Mucosa of descending colon (tissue), 3 donors: ENCODE measurements at regions not wholly inside any gene's neighbourhood (a gene's known extent, or its start where the extent isn't known, plus 50 kb on each side); places are given as distances from the start of the nearest gene placed in this dataset.

ENCODE experiments used
- ATAC-seq: fragments of 200-7000 bp; cut with Tn5 transposase; one replicate; pipeline ENCODE4 v1.9.1; 2020; ENCODE audit warnings: mild to moderate bottlenecking, moderate library complexity
- DNase-seq, 3 donors: peaks; one replicate each; pipeline ENCODE4 v3.0.0-alpha.2; 2020
- H3K36me3 ChIP-seq: fragments of 200-600 bp; one replicate; pipeline ENCODE4 v1.8.0; 2021; ENCODE audit warnings: low read depth, mild to moderate bottlenecking
- H3K4me1 ChIP-seq: fragments of 200-600 bp; one replicate; pipeline ENCODE4 v1.8.0; 2021; ENCODE audit warnings: low read depth, mild to moderate bottlenecking
- H3K4me3 ChIP-seq: fragments of 200-600 bp; one replicate; pipeline ENCODE4 v1.8.0; 2021; ENCODE audit warnings: mild to moderate bottlenecking
- H3K9me3 ChIP-seq: fragments of 200-600 bp; one replicate; pipeline ENCODE4 v1.8.0; 2021; ENCODE audit warnings: mild to moderate bottlenecking
- CTCF ChIP-seq: fragments of 200-600 bp; IDR thresholded peaks from one replicate; pipeline ENCODE4 v1.8.0; 2022; ENCODE audit warnings: antibody characterized with exemption, mild to moderate bottlenecking
- intact Hi-C, 2 donors: fragments of 100-400 bp; cut with DNase I in 1 of 2; cut with micrococcal nuclease in 1 of 2; formaldehyde crosslinking; loops; one replicate each; pipeline versions ENCODE4 v1.11.0 to v1.11.1; 2022; cut with DNase I, micrococcal nuclease
- donor health status: DM: no; HTN: no; CAD: no; lungs with moderate emphysema.
- donor health status: DM: no; HTN: no; CAD: no.
- donor health status: DM: no; HTN: yes; CAD: no.

DNA sequence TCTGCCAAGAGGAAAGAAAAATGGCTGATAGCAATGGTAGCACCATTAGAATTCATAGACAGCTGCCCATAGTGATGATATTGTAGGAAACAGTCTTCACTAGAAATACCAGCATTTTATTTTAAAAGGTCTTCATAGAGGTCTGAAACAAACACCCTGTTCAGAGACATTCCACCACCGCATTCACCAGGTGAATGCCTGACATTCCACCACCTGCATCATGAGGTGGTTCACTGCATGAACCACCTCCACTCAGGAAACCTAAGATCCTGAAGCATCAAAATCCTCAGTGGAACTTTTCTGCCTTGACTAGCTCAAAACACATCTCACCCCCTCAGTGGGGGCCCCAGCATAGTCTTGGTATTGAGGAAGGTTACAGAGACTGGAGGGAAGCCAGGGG lies 91.5 kb upstream of the COX10 start:
- no peaks in the 10 kb centered on the region for H3K4me1 ChIP-seq
- TF ChIP-seq CTCF = no peak
- no peaks in the 10 kb centered on the region for H3K36me3 ChIP-seq
- no peak for ATAC-seq
- H3K9me3 ChIP-seq = no peaks in the 10 kb centered on the region
- no peak overlapping the region for H3K4me3 ChIP-seq
- intact Hi-C loops = no loop called here
- no peak for DNase-seq

- intact Hi-C loops = no loop called here
- Histone ChIP-seq H3K36me3 (no peaks in the 10 kb centered on the region), H3K4me3 (no peak overlapping the region), H3K4me1 (no peaks in the 10 kb centered on the region), H3K9me3 (no peaks in the 10 kb centered on the region)
- no peak for TF ChIP-seq CTCF
- DNase-seq = no peak
- ATAC-seq = no peak
Measured at GRCh38 chr17:13978478-13978877, 90.8 kb upstream of the COX10 start.

GRCh38 chr17:13981881-13982280 lies 87.4 kb upstream of the COX10 start:
- TF ChIP-seq CTCF = no peak
- Histone ChIP-seq H3K9me3 (no peaks in the 10 kb centered on the region), H3K4me3 (no peak overlapping the region), H3K4me1 (no peaks in the 10 kb centered on the region), H3K36me3 (no peaks in the 10 kb centered on the region)
- DNase-seq (no peak), ATAC-seq (no peak)
- intact Hi-C loops = no loop called here

GRCh38 chr17:13984956-13985355 lies 84.3 kb upstream of the COX10 start:
- ATAC-seq (no peak), DNase-seq (no peak)
- intact Hi-C loops = no loop called here
- no peaks in the 10 kb centered on the region for H3K36me3 ChIP-seq
- no peaks in the 10 kb centered on the region for H3K9me3 ChIP-seq
- TF ChIP-seq CTCF = no peak
- no peak overlapping the region for H3K4me3 ChIP-seq
- H3K4me1 ChIP-seq = no peaks in the 10 kb centered on the region

GRCh38 chr17:13986855-13987254 lies 82.4 kb upstream of the COX10 start:
- intact Hi-C loops = no loop called here
- no peak for TF ChIP-seq CTCF
- H3K36me3 ChIP-seq = no peaks in the 10 kb centered on the region

GRCh38 chr17:13989138-13989537 lies 80.2 kb upstream of the COX10 start:
- DNase-seq = no peak
- ATAC-seq = no peak
- Histone ChIP-seq H3K9me3 (no peaks in the 10 kb centered on the region), H3K4me1 (no peaks in the 10 kb centered on the region), H3K4me3 (no peak overlapping the region), H3K36me3 (no peaks in the 10 kb centered on the region)
- TF ChIP-seq CTCF = no peak
- intact Hi-C loops = no loop called here

More at GRCh38 chr17:13986855-13987254, 82.4 kb upstream of the COX10 start:
- DNase-seq = no peak
- Histone ChIP-seq H3K9me3 (no peaks in the 10 kb centered on the region), H3K4me1 (no peaks in the 10 kb centered on the region), H3K4me3 (no peak overlapping the region)
- no peak for ATAC-seq
